Epidermal melanocyte (primary cell): ENCODE measurements at regions not wholly inside any gene's neighbourhood (a gene's known extent, or its start where the extent isn't known, plus 50 kb on each side); places are given as distances from the start of the nearest gene placed in this dataset.

Experiments
- DNase-seq: peaks from one replicate; pipeline ENCODE4 v3.0.0; 2011; ENCODE audit warnings: low spot score; ENCODE audit not compliant: insufficient read length

DNA sequence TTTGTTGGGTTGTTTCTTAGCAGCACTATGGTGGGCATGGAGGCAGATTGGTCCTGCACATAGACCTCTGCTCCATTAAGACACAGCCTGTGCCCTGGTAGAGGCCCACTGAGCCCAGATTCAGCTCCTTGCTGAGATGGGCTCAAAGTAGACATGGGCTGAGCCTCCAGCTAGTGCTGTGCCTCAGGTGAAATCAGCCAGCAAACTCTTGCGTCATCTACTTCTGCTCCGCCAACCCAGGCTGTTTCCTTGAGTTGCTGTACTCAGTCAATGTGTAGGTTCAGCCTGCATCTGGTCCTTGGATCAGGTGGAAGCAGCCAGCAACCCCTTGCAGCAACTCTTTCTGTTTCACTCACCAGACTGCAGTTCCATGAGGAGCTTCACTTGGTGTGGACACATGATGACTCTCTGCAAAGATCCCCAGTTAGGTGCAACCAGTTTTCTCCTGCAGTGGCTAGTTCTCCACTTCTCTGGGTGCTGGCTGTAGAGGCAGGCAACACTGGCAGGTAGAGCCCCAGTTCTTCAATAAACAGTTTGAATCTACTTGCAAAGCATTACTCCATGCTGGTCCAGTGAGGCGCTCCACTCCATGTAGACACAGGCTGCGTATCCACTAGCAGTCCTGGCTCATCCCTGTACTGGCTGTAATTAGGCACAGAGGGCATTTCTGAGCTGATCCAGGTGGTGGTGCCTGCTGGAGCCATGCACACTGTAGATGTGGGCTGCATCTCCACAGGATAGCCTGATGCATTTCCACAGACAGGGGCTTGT is 199.0 kb upstream of the MAMLD1 start:
- DNase-seq = no peak

DNA sequence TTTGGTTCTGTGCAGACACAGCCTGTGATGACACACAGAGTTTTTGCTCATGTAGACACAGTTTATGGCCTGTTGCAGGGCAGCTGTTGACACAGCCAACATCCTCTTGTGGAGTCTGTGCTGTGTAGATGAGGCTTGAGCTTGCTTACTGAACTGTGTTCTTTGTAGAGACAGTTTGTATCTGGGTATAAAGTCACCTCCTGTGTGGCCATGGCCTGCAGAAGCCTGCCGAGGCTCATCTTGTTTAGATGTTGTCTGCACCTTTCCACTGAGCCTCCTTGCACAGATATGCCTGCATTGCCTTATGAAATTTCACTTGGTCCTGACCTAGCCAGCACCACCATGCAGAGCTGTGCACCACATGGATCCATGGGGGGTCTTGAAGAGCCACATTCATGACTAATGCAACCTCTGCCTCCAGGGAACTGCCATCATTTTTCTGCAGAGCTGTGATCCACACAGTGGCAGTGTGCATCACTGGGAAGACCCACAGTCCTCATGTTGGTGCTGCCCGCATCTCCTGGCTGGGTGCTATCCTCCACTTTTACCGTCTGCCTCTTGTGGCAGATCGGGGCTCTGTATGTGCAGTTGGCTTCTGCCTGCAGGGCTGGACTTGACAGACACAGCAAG is 198.0 kb upstream of the MAMLD1 start:
- DNase-seq = no peak

GRCh38 chrX:150165776-150166610 is 197.1 kb upstream of the MAMLD1 start:
- DNase-seq = no peak

DNA sequence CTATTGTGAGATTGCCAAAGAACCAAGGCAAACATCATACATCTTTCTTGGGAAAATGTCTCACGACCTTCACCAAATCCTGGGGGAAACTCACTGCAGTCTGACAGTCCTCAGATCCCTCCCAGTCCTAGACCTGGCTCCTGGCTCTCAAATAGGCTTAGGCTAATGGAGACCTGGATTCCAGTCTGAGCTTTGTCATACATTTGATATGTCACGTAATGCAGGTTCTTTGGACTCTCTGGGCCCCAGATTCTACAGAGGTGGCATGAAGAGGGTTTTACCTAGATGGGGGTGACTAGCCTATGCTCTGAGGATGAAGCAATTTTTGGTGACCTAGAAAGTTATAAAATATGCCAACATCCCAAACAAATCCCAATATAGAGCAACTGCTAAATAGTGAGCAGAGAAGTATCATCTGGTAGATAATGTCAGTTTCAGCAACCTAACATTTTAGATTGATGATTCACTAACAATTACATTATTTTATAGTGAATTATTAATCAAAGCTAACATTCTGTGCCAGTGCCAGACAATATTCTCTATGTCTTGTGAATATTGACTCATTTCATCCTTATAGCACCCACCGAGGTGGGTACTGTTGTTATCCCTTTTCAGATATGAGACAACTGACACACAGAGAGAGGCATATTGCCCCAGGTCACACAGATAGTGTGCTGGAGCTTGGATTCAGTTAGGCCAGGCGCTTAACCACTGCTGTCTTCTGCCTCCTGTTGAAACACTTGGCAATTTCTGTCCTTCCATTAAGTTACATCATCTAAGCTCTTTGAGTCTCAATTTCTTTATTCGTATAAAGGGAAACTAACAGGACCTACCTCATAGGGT is 195.4 kb upstream of the MAMLD1 start:
- DNase-seq = no peak

DNA sequence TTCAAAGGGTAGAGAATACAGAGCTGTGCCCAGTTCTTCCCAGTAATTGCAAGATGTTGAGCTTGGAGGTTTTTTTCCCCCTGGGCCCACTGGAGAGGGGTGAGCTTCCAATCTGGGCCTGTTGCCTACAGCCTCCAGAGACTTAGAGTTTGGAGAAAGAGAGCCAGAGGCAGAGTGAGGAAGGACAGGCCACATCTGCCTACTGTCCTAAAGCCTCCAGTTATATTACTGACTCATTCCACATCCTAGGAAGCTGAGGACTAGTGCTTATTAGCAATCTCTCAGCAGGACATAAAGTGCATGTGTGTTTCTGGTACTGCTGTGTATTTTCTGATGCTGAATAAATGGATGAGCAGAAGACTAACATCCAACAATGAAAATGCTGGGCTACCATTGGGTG is 181.0 kb upstream of the MAMLD1 start:
- no peak for DNase-seq

GRCh38 chrX:150184491-150184890 is 178.6 kb upstream of the MAMLD1 start:
- no peak for DNase-seq

GRCh38 chrX:150185766-150186165 is 177.4 kb upstream of the MAMLD1 start:
- DNase-seq = no peak

- no peak for DNase-seq
Observed at GRCh38 chrX:150192816-150193215, 170.3 kb upstream of the MAMLD1 start.

GRCh38 chrX:150196285-150196684 is 166.8 kb upstream of the MAMLD1 start:
- DNase-seq = no peak

DNA sequence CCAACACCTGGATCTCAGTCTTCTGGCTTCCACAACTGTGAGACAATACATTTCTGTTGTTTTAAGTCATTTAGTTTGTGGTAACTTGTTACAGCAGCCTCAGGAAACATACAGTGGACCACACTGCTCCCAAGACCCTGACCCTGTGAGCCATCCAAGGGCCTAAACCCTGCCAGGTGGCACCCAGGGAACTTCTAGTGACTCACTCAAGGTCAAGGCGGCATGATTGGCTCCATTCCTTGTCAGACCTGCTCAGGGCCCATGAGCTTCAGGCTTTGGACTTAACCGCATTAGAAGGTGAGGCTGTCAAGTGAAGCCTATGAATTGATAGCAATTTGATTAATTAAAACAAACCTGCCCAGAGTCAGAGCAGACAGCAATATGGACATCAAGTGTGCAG is 165.7 kb upstream of the MAMLD1 start:
- no peak for DNase-seq

- no peak for DNase-seq
Observed at GRCh38 chrX:150198776-150199175, 164.3 kb upstream of the MAMLD1 start.

DNA sequence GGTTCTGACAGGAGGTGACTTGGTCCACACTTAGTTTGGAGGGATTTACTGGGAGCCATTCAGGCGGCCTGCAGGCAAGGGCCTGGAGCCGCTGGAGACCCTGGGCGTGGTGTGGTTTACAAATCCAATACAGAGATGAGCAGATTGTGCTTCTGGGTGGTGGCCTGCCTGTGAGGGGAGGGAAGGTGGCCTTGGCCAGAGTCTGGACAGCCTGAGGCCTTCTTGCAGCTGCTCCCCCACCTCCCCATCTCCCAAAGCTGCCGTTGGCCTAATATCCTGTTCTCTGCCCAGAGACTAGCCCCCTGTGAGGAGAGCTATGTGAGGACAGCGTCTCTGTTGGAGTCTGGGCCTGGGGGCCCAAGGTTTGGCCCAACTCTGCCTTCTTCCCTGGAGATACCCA is 163.9 kb upstream of the MAMLD1 start:
- DNase-seq = no peak

- DNase-seq = no peak
Observed at GRCh38 chrX:150199803-150200202, 163.3 kb upstream of the MAMLD1 start.

- DNase-seq = no peak
Observed at GRCh38 chrX:150200361-150200760, 162.8 kb upstream of the MAMLD1 start.

- peak; percentile 30 for DNase-seq
Observed at GRCh38 chrX:150200820-150201287, 162.3 kb upstream of the MAMLD1 start.

DNA sequence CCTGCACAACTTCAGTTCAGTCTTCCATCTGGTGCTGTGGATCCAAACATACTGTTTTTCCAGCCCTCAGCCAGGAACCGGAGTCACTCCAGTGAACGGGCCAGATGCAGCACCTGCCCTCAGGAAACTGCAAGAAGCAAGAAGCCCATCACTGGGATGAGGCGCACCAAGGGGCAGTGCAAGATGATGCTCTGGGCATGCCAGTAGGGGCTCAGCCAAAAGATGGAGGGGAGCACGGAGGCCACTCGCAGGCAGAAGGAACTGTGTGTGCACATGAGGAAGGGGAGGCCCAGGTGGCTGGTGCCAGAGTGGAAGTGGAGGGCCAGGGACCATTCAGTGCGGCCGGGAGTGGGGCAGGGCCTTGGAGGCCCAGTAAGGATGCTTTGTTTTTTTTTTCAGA is 161.7 kb upstream of the MAMLD1 start:
- DNase-seq = no peak

DNA sequence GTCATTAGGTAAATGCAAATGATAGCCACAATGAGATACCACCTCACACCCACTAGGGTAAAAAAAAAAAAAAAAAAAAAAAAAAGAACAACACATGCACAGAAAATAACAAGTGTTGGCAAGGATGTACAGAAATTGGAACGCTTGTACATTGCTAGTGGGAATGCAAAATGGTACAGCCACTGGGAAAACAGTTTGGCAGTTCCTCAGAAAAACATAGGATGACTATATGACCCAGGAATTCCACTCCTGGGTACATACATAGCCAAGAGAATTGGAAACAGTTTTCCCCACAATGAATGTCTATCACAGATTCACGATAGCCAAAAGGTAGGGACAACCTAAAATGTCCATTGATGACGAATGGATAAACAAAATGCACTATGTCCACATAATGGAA is 161.3 kb upstream of the MAMLD1 start:
- DNase-seq = no peak

DNA sequence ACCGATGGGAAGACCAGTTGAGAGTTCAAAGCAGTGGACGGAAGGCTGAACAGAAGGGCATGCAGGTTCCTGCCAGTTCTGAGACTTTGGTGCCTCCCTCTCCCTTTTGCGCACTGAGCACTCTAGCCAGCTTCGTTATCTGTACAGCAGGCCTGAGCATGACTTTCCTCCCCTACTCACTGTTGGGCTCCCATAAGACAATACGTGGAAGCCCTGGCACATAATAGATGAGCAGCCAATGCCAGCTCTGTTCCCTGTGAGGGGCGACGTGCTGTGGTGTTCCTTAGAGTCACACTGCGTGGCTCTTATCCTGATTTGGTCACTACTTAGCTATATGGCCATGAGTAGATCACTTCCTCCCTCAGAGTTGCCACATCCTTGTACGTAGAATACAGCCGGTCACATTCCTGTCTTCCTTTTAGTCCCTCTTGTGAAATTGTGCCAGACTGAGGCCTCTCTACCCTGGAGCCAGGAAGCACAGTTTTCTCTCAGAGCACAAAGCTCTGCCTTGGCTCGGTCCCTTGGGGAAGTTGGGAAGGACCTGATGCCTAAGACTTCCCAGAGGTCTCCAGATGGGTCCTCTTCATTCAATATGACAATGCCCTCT is 160.4 kb upstream of the MAMLD1 start:
- DNase-seq = no peak

- DNase-seq = no peak
Observed at GRCh38 chrX:150203248-150203645, 159.9 kb upstream of the MAMLD1 start.

GRCh38 chrX:150205011-150205410 is 158.1 kb upstream of the MAMLD1 start:
- no peak for DNase-seq

- DNase-seq = no peak
Observed at GRCh38 chrX:150207733-150208132, 155.4 kb upstream of the MAMLD1 start.
